ENCODE measurements at regions not wholly inside any gene's neighbourhood (a gene's known extent, or its start where the extent isn't known, plus 50 kb on each side); places are given as distances from the start of the nearest gene placed in this dataset.

DNA sequence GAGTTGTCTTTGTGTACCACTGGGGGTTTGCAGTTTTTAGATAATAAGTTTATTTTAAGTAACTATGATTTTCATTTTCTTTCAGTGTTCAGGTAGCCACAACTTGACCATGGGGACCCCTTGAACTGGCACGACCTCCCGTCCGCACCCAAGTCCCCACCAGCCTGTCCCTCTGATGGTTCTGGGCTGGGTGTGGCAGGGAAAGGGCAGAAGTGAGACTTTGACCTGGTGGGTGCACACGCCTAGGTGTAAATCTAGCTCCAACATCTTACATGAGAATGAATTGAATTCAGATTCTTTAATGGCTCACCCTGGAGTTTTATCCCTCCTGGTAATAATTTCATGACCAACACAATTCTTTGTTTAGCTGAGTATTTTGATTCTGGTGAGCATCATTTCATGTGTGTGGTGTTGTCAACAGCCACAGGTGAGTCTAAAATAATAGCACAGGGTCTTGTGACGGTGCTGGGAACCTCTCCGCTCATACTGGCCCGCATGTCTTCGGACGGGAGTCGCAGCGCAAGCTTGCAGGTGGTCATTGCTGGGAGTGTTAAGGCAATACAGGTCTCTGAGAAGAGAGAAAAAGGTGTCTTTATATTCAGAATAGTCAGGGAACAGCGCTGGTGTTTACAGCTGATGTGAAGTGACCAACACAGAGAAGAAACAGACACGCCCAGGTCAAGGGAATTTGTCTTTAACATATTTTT is 50.8 kb upstream of the POFUT2 start:
- no peak for DNase-seq (ENCODE audit: low read depth)
- H3K4me3 ChIP-seq (ENCODE audit: low read length): no peak overlapping the region
- TF ChIP-seq, protein P1, sequence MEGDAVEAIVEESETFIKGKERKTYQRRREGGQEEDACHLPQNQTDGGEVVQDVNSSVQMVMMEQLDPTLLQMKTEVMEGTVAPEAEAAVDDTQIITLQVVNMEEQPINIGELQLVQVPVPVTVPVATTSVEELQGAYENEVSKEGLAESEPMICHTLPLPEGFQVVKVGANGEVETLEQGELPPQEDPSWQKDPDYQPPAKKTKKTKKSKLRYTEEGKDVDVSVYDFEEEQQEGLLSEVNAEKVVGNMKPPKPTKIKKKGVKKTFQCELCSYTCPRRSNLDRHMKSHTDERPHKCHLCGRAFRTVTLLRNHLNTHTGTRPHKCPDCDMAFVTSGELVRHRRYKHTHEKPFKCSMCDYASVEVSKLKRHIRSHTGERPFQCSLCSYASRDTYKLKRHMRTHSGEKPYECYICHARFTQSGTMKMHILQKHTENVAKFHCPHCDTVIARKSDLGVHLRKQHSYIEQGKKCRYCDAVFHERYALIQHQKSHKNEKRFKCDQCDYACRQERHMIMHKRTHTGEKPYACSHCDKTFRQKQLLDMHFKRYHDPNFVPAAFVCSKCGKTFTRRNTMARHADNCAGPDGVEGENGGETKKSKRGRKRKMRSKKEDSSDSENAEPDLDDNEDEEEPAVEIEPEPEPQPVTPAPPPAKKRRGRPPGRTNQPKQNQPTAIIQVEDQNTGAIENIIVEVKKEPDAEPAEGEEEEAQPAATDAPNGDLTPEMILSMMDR (conservative IDR thresholded peaks at IDR 0.05; ENCODE audit: low read length): no peak

DNA sequence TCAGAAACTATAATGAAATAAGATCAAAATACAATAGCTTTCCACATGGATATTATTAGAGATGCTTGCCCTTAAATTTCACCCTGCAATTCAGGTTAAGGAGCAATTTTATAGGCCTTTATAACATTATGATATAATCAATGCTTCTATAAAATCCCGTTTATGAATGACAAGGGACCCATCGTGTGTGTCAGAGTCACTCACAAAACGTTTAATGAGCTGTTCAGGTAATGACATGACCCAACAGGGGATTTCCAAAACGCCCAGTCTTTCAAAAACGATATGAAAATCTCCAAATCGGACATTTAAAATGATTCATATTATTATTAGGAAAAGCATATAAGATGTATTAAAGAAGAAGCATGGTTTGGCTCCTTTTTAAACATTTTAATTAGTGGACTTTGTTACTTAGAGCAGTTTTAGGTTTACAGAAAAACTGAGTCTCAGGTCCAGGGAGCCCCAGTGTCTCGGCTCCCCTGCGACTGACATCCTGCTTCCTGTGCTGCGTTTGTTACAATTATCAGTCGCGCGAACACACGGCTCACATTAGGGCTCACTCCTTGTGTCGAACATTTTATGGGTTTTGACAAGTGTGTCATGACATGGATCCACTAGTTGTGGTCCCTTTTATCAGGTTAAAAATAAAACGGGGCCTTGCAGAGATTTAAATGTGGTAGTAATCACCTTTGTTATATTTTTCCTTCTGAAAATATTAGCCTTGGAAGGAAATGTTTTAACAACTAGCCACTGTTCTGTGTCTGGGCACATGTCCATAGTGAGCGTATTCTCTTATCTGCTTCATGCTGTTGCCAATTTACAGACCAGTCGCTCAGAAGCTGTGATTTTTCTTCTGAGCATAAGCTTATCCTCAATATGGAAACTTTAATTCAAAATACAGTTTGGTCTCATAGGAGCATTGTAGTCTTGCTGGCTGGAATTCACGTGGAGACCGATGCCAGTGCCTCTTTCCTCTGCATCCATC is 52.0 kb upstream of the POFUT2 start:
- TF ChIP-seq, protein P1 (conservative IDR thresholded peaks at IDR 0.05; ENCODE audit: low read length): no peak
- no peak overlapping the region for H3K4me3 ChIP-seq (ENCODE audit: low read length)
- no peak for DNase-seq (ENCODE audit: low read depth)

- DNase-seq (ENCODE audit: low read depth): no peak
- TF ChIP-seq, protein P1 (conservative IDR thresholded peaks at IDR 0.05; ENCODE audit: low read length): no peak
- no peak overlapping the region for H3K4me3 ChIP-seq (ENCODE audit: low read length)
Observed at GRCh38 chr21:45340515-45340914, 52.8 kb upstream of the POFUT2 start.

GRCh38 chr21:45341261-45341660 is 53.6 kb upstream of the POFUT2 start:
- no peak for DNase-seq (ENCODE audit: low read depth)
- no peak overlapping the region for H3K4me3 ChIP-seq (ENCODE audit: low read length)
- TF ChIP-seq, protein P1 (conservative IDR thresholded peaks at IDR 0.05; ENCODE audit: low read length): no peak

DNA sequence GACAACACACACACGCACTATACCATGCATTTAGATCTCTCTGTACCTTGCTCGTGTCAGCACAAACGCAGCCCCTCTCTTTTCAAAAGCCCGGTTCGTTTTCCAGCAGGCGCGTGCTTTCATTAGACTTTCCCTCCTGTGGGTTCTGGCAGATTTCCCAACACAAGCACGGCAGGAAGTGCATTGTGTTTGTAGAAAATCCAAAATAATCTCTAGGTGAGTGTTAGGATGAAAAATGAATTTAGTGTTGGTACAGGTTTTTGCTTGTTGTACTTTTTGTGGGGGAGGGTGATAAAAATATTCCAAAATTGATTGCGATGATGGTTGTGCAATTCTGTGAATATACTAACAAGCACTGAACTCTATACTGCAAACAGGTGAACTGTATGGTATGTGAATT is 54.1 kb upstream of the POFUT2 start:
- H3K4me3 ChIP-seq (ENCODE audit: low read length): no peak overlapping the region
- DNase-seq (ENCODE audit: low read depth): no peak
- TF ChIP-seq, protein P1 (conservative IDR thresholded peaks at IDR 0.05; ENCODE audit: low read length): no peak

DNA sequence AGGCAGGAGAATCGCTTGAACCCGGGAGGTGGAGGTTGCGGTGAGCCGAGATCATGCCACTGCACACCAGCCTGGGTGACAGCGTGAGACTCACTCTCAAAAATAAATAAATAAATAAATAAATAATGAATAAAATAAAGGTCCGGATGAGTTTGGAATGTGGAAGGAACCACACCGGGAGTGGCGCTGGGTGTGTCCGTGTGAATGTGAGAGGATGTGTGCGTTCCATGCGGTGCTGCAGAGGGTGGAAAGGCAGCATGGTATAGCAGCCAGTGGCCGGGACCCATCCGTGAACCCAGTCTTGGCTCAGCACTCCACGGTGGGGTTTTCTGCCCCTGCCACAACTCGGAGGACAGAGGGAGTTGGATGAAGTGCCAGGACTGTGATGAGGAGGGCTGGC is 56.2 kb upstream of the POFUT2 start:
- no peak overlapping the region for H3K4me3 ChIP-seq (ENCODE audit: low read length)
- TF ChIP-seq, protein P1 (conservative IDR thresholded peaks at IDR 0.05; ENCODE audit: low read length): no peak
- DNase-seq (ENCODE audit: low read depth): no peak

Data from AG10803 (cell line).